Breast epithelium (tissue), 4 donors: ENCODE measurements at regions not wholly inside any gene's neighbourhood (a gene's known extent, or its start where the extent isn't known, plus 50 kb on each side); places are given as distances from the start of the nearest gene placed in this dataset.

Source experiments
- DNase-seq, 2 donors: peaks; one replicate each; pipeline ENCODE4 v3.0.0-alpha.2; 2019; ENCODE audit warnings: low spot score in 2 of 2
- H3K27ac ChIP-seq, 2 donors: fragments of 200-600 bp; sonication (generic) in 1 of 2; one replicate each; pipeline ENCODE4 v1.5.1; 2016 to 2019; ENCODE audit warnings: mild to moderate bottlenecking in 1 of 2
- H3K27me3 ChIP-seq, 2 donors: fragments of 200-600 bp; sonication (generic) in 1 of 2; one replicate each; pipeline versions ENCODE4 v1.5.1 to v1.6.0; 2017 to 2019; ENCODE audit warnings: control low read depth in 1 of 2, mild to moderate bottlenecking in 1 of 2
- H3K36me3 ChIP-seq: fragments of 200-600 bp; one replicate; pipeline ENCODE4 v1.5.1; 2019
- H3K4me1 ChIP-seq, 2 donors: fragments of 200-600 bp; sonication (generic); one replicate each; pipeline ENCODE4 v1.5.1; 2016 to 2019; ENCODE audit warnings: control low read depth in 1 of 2
- H3K4me3 ChIP-seq, 3 donors: fragments of 200-600 bp; sonication (generic); 1 replicate in 2 of 3; 2 replicates in 1 of 3; pipeline ENCODE4 v1.5.1; 2016 to 2019; ENCODE audit warnings: mild to moderate bottlenecking in 3 of 3, moderate library complexity in 2 of 3
- H3K9me3 ChIP-seq, 2 donors: fragments of 200-600 bp; sonication (generic) in 1 of 2; one replicate each; pipeline ENCODE4 v1.5.1; 2016 to 2019; ENCODE audit warnings: control low read depth in 1 of 2
- CTCF ChIP-seq, 3 donors: fragments of 450-650 bp; IDR thresholded peaks; one replicate each; pipeline ENCODE4 v1.5.1; 2016 to 2017; ENCODE audit warnings: antibody characterized with exemption in 3 of 3, mild to moderate bottlenecking in 3 of 3, moderate library complexity in 3 of 3
- POLR2A ChIP-seq: fragments of 450-650 bp; IDR thresholded peaks from one replicate; pipeline ENCODE4 v1.6.1; 2016; ENCODE audit warnings: antibody characterized with exemption, mild to moderate bottlenecking, moderate library complexity
- POLR2AphosphoS5 ChIP-seq, 3 donors: sonication (generic); formaldehyde crosslinking; IDR thresholded peaks; one replicate each; pipeline ENCODE4 v1.6.1; 2017; ENCODE audit warnings: antibody characterized with exemption in 3 of 3
- intact Hi-C: fragments of 100-400 bp; cut with DNase I; formaldehyde crosslinking; loops from one replicate; pipeline ENCODE4 v1.15.1; 2023; ENCODE audit warnings: low total_unique reads

GRCh38 chr4:120354381-120354780 lies 287.7 kb upstream of the MAD2L1 start:
- no peak for DNase-seq
- no peak for TF ChIP-seq POLR2A
- no peak for TF ChIP-seq POLR2AphosphoS5 (IDR thresholded peaks at IDR 0.05)
- no peak for TF ChIP-seq CTCF (IDR thresholded peaks at IDR 0.05)
- Histone ChIP-seq H3K27ac (no peak overlapping the region), H3K27me3 (no peaks in the 10 kb centered on the region), H3K4me1 (no peaks in the 10 kb centered on the region), H3K36me3 (no peaks in the 10 kb centered on the region), H3K4me3 (no peak overlapping the region), H3K9me3 (no peaks in the 10 kb centered on the region)
- intact Hi-C loops: no loop called here

- TF ChIP-seq CTCF (IDR thresholded peaks at IDR 0.05) (no peak), POLR2AphosphoS5 (IDR thresholded peaks at IDR 0.05) (no peak), POLR2A (no peak)
- DNase-seq: no peak
- intact Hi-C loops: no loop called here
- Histone ChIP-seq H3K27me3 (no peaks in the 10 kb centered on the region), H3K36me3 (no peaks in the 10 kb centered on the region), H3K4me1 (no peaks in the 10 kb centered on the region), H3K27ac (no peak overlapping the region), H3K4me3 (no peak overlapping the region), H3K9me3 (no peaks in the 10 kb centered on the region)
Measured at GRCh38 chr4:120353235-120353634, 286.6 kb upstream of the MAD2L1 start.

- no peak overlapping the region for H3K27ac ChIP-seq
- no peaks in the 10 kb centered on the region for H3K36me3 ChIP-seq
- H3K4me1 ChIP-seq: no peaks in the 10 kb centered on the region
- intact Hi-C loops: no loop called here
- no peaks in the 10 kb centered on the region for H3K27me3 ChIP-seq
- no peak for TF ChIP-seq POLR2A
- TF ChIP-seq POLR2AphosphoS5 (IDR thresholded peaks at IDR 0.05): no peak
- no peak for TF ChIP-seq CTCF (IDR thresholded peaks at IDR 0.05)
- DNase-seq: no peak
- H3K4me3 ChIP-seq: no peak overlapping the region
- H3K9me3 ChIP-seq: no peaks in the 10 kb centered on the region
Measured at GRCh38 chr4:120352739-120353138, 286.1 kb upstream of the MAD2L1 start.

GRCh38 chr4:120348948-120349347 lies 282.3 kb upstream of the MAD2L1 start:
- TF ChIP-seq POLR2AphosphoS5 (IDR thresholded peaks at IDR 0.05): no peak
- no peak for TF ChIP-seq POLR2A
- TF ChIP-seq CTCF (IDR thresholded peaks at IDR 0.05): no peak
- Histone ChIP-seq H3K9me3 (no peaks in the 10 kb centered on the region), H3K4me1 (no peaks in the 10 kb centered on the region), H3K36me3 (no peaks in the 10 kb centered on the region), H3K4me3 (no peak overlapping the region), H3K27ac (no peak overlapping the region), H3K27me3 (no peaks in the 10 kb centered on the region)
- no peak for DNase-seq
- intact Hi-C loops: no loop called here

- Histone ChIP-seq H3K27me3 (no peaks in the 10 kb centered on the region), H3K4me1 (no peaks in the 10 kb centered on the region), H3K9me3 (no peaks in the 10 kb centered on the region), H3K27ac (no peak overlapping the region), H3K4me3 (no peak overlapping the region), H3K36me3 (no peaks in the 10 kb centered on the region)
- no peak for DNase-seq
- intact Hi-C loops: no loop called here
- no peak for TF ChIP-seq POLR2AphosphoS5 (IDR thresholded peaks at IDR 0.05)
- TF ChIP-seq POLR2A: no peak
- no peak for TF ChIP-seq CTCF (IDR thresholded peaks at IDR 0.05)
Measured at GRCh38 chr4:120348521-120348920, 281.9 kb upstream of the MAD2L1 start.
